ENCODE measurements at regions not wholly inside any gene's neighbourhood (a gene's known extent, or its start where the extent isn't known, plus 50 kb on each side); places are given as distances from the start of the nearest gene placed in this dataset.

DNA sequence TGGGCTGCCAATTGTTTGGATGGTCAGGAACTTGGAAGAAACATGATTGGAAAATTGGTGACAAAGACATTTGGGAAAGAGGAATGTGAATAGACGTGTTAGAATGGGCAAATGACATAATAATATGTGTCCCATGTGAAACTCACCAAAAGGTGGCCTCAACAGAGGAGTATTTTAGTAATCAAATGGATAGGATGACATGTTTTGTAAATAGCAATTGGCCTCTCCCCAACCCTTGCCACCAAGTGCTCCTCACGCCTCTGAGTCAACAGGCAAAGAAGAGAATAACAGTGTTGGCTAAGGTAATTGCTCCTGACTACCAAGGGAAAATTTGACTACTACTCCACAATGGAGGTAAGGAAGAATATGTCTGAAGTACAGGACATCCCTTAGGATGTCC lies 81.4 kb downstream of the ATXN7L3B start:
- ChIA-PET POLR2A (no interaction called here), CTCF (no interaction called here)
- no peaks in the 10 kb centered on the region for H3K27me3 ChIP-seq (ENCODE audit: insufficient read depth, low read length, poor library complexity, severe bottlenecking)
- Mint-ChIP-seq H3K36me3 (no peaks in the 10 kb centered on the region), H3K9me3 (no peaks in the 10 kb centered on the region), H3K4me3 (no peak overlapping the region), H3K4me1 (no peaks in the 10 kb centered on the region), H3K27me3 (peaks cover 0 to 3% of the 10 kb centered on the region in 2 donors), H3K27ac (no peak overlapping the region)
- H3K4me1 ChIP-seq (ENCODE audit: insufficient read depth, low read length), result no peaks in the 10 kb centered on the region
- no peak overlapping the region for H3K27ac ChIP-seq (ENCODE audit: low read depth, low read length)
- no peak overlapping the region for H3K4me3 ChIP-seq (ENCODE audit: low read length)
- no peaks in the 10 kb centered on the region for H3K36me3 ChIP-seq (ENCODE audit: insufficient read depth, low read length)
- DNase-seq, result no peak
- no peaks in the 10 kb centered on the region for H3K9me3 ChIP-seq (ENCODE audit: low read length)

GRCh38 chr12:74619884-74620283 lies 82.2 kb downstream of the ATXN7L3B start:
- Mint-ChIP-seq H3K36me3 (no peaks in the 10 kb centered on the region), H3K4me3 (no peak overlapping the region), H3K4me1 (no peaks in the 10 kb centered on the region), H3K27me3 (peaks cover 0 to 3% of the 10 kb centered on the region in 2 donors), H3K9me3 (no peaks in the 10 kb centered on the region), H3K27ac (peak overlapping the region in 2 of 8 donors; percentile 4 to 56)
- H3K27ac ChIP-seq (ENCODE audit: low read depth, low read length), result no peak overlapping the region
- H3K4me3 ChIP-seq (ENCODE audit: low read length), result no peak overlapping the region
- ChIA-PET CTCF (no interaction called here), POLR2A (no interaction called here)
- H3K4me1 ChIP-seq (ENCODE audit: insufficient read depth, low read length), result no peaks in the 10 kb centered on the region
- no peaks in the 10 kb centered on the region for H3K9me3 ChIP-seq (ENCODE audit: low read length)
- no peaks in the 10 kb centered on the region for H3K27me3 ChIP-seq (ENCODE audit: insufficient read depth, low read length, poor library complexity, severe bottlenecking)
- H3K36me3 ChIP-seq (ENCODE audit: insufficient read depth, low read length), result no peaks in the 10 kb centered on the region
- no peak for DNase-seq

DNA sequence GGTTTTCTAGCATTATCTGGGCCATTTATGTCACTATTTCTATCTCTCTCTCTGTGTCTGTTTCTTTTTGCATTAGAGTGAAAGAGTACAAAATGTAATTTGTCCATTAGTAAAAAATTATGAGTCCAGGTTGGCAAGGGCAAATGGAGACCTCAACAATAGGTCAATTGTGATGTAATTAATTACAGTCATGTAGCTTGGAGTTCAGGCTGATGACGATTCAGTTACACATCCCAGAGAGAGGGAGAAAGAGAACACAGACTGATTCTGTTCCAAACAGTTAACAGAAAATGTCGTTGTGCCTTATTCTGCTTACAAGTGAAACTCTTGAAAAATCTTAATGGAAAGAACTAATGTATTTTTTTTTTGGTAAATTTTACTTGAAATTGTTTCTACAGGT lies 83.3 kb downstream of the ATXN7L3B start:
- ChIA-PET CTCF (no interaction called here), POLR2A (no interaction called here)
- Histone ChIP-seq H3K4me1 (ENCODE audit: insufficient read depth, low read length) (no peaks in the 10 kb centered on the region), H3K4me3 (ENCODE audit: low read length) (no peak overlapping the region), H3K36me3 (ENCODE audit: insufficient read depth, low read length) (no peaks in the 10 kb centered on the region), H3K27ac (ENCODE audit: low read depth, low read length) (no peak overlapping the region), H3K9me3 (ENCODE audit: low read length) (no peaks in the 10 kb centered on the region), H3K27me3 (ENCODE audit: insufficient read depth, low read length, poor library complexity, severe bottlenecking) (no peaks in the 10 kb centered on the region)
- no peak overlapping the region for H3K27ac Mint-ChIP-seq
- H3K27me3 Mint-ChIP-seq, result peaks cover 0 to 3% of the 10 kb centered on the region in 2 donors
- no peaks in the 10 kb centered on the region for H3K9me3 Mint-ChIP-seq
- no peak for DNase-seq
- no peaks in the 10 kb centered on the region for H3K36me3 Mint-ChIP-seq
- H3K4me1 Mint-ChIP-seq, result no peaks in the 10 kb centered on the region
- no peak overlapping the region for H3K4me3 Mint-ChIP-seq

GRCh38 chr12:74624201-74624600 lies 86.6 kb downstream of the ATXN7L3B start:
- no peak for DNase-seq
- no peaks in the 10 kb centered on the region for H3K9me3 ChIP-seq (ENCODE audit: low read length)
- no peaks in the 10 kb centered on the region for H3K36me3 ChIP-seq (ENCODE audit: insufficient read depth, low read length)
- no peaks in the 10 kb centered on the region for H3K4me1 ChIP-seq (ENCODE audit: insufficient read depth, low read length)
- H3K27ac ChIP-seq (ENCODE audit: low read depth, low read length), result no peak overlapping the region
- Mint-ChIP-seq H3K4me1 (no peaks in the 10 kb centered on the region), H3K27ac (no peak overlapping the region), H3K4me3 (no peak overlapping the region), H3K36me3 (no peaks in the 10 kb centered on the region), H3K9me3 (no peaks in the 10 kb centered on the region), H3K27me3 (peaks cover 1 to 3% of the 10 kb centered on the region in 2 donors)
- ChIA-PET CTCF (no interaction called here), POLR2A (no interaction called here)
- no peaks in the 10 kb centered on the region for H3K27me3 ChIP-seq (ENCODE audit: insufficient read depth, low read length, poor library complexity, severe bottlenecking)
- no peak overlapping the region for H3K4me3 ChIP-seq (ENCODE audit: low read length)

GRCh38 chr12:74626397-74626796 lies 88.8 kb downstream of the ATXN7L3B start:
- CTCF ChIA-PET, result no interaction called here
- Histone ChIP-seq H3K27ac (ENCODE audit: low read depth, low read length) (no peak overlapping the region), H3K9me3 (ENCODE audit: low read length) (no peaks in the 10 kb centered on the region)

GRCh38 chr12:74641262-74641661 lies 103.6 kb downstream of the ATXN7L3B start:
- DNase-seq, result no peak
- peaks cover 0 to 2% (median 0%) of the 10 kb centered on the region in 5 donors for H3K9me3 Mint-ChIP-seq
- Histone ChIP-seq H3K4me1 (ENCODE audit: insufficient read depth, low read length) (no peaks in the 10 kb centered on the region), H3K27ac (ENCODE audit: low read depth, low read length) (no peak overlapping the region), H3K4me3 (ENCODE audit: low read length) (no peak overlapping the region), H3K36me3 (ENCODE audit: insufficient read depth, low read length) (no peaks in the 10 kb centered on the region), H3K27me3 (ENCODE audit: insufficient read depth, low read length, poor library complexity, severe bottlenecking) (no peaks in the 10 kb centered on the region), H3K9me3 (ENCODE audit: low read length) (no peaks in the 10 kb centered on the region)
- ChIA-PET POLR2A (no interaction called here), CTCF (no interaction called here)
- no peak overlapping the region for H3K4me3 Mint-ChIP-seq
- H3K4me1 Mint-ChIP-seq, result no peaks in the 10 kb centered on the region
- H3K27ac Mint-ChIP-seq, result no peak overlapping the region
- peaks cover 0 to 2% of the 10 kb centered on the region in 2 donors for H3K27me3 Mint-ChIP-seq
- H3K36me3 Mint-ChIP-seq, result no peaks in the 10 kb centered on the region

More at GRCh38 chr12:74626397-74626796, 88.8 kb downstream of the ATXN7L3B start:
- Mint-ChIP-seq H3K9me3 (peaks cover 0 to 9% (median 3%) of the 10 kb centered on the region in 5 donors), H3K27me3 (peaks cover 3 to 4% of the 10 kb centered on the region in 2 donors), H3K36me3 (no peaks in the 10 kb centered on the region), H3K27ac (no peak overlapping the region), H3K4me1 (no peaks in the 10 kb centered on the region), H3K4me3 (no peak overlapping the region)
- POLR2A ChIA-PET, result no interaction called here
- DNase-seq, result no peak
- Histone ChIP-seq H3K4me1 (ENCODE audit: insufficient read depth, low read length) (no peaks in the 10 kb centered on the region), H3K4me3 (ENCODE audit: low read length) (no peak overlapping the region), H3K27me3 (ENCODE audit: insufficient read depth, low read length, poor library complexity, severe bottlenecking) (no peaks in the 10 kb centered on the region), H3K36me3 (ENCODE audit: insufficient read depth, low read length) (no peaks in the 10 kb centered on the region)

DNA sequence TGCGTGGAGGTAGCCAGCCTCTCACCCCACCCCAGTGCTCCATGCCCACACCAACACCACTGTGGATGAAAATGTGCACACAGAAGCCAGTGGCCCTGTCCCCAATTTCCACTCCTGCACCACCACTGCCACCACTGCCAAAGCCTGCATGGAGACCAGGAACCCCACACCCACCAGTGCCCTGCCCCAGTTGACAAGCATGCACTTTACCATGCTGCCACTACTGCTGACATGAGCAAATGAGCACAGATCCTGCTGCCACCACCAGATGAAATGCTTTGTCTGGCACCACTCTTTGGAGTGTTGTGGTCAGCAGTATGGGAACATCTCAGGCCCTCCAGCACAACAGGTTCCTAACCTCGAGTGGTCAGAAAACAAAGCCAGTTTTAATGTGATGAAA lies 104.1 kb downstream of the ATXN7L3B start:
- no peaks in the 10 kb centered on the region for H3K4me1 ChIP-seq (ENCODE audit: insufficient read depth, low read length)
- H3K4me3 ChIP-seq (ENCODE audit: low read length), result no peak overlapping the region
- H3K36me3 ChIP-seq (ENCODE audit: insufficient read depth, low read length), result no peaks in the 10 kb centered on the region
- DNase-seq, result no peak
- H3K27me3 ChIP-seq (ENCODE audit: insufficient read depth, low read length, poor library complexity, severe bottlenecking), result no peaks in the 10 kb centered on the region
- POLR2A ChIA-PET, result no interaction called here
- H3K27ac ChIP-seq (ENCODE audit: low read depth, low read length), result no peak overlapping the region
- CTCF ChIA-PET, result no interaction called here
- no peaks in the 10 kb centered on the region for H3K9me3 ChIP-seq (ENCODE audit: low read length)
- Mint-ChIP-seq H3K27ac (no peak overlapping the region), H3K4me1 (no peaks in the 10 kb centered on the region), H3K36me3 (no peaks in the 10 kb centered on the region), H3K9me3 (no peaks in the 10 kb centered on the region), H3K27me3 (peaks cover 0 to 2% of the 10 kb centered on the region in 2 donors), H3K4me3 (no peak overlapping the region)

DNA sequence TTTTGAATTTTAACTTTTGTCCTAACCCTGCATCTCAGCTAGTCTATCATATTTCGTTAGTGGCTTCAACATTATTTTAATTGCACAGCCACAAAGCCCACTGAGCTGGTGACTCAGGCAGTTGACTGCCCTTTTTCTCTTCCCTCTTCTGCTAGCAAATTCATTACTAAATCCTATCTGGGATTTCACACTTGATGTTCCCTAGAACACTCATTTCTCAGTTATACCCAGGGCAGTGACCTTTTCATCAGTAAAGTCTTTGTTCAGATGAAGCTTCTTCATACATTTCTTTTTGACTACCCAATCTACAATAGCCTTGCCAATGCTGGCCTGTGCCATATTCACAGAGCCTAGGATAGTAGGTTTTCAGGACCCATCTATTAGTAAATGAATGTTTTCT lies 107.0 kb downstream of the ATXN7L3B start:
- Histone ChIP-seq H3K4me1 (ENCODE audit: insufficient read depth, low read length) (no peaks in the 10 kb centered on the region), H3K36me3 (ENCODE audit: insufficient read depth, low read length) (no peaks in the 10 kb centered on the region), H3K9me3 (ENCODE audit: low read length) (no peaks in the 10 kb centered on the region), H3K27ac (ENCODE audit: low read depth, low read length) (no peak overlapping the region), H3K27me3 (ENCODE audit: insufficient read depth, low read length, poor library complexity, severe bottlenecking) (no peaks in the 10 kb centered on the region), H3K4me3 (ENCODE audit: low read length) (no peak overlapping the region)
- Mint-ChIP-seq H3K27ac (no peak overlapping the region), H3K4me1 (no peaks in the 10 kb centered on the region), H3K36me3 (no peaks in the 10 kb centered on the region), H3K9me3 (peaks cover 0 to 3% (median 0%) of the 10 kb centered on the region in 5 donors), H3K27me3 (peaks cover 0 to 2% of the 10 kb centered on the region in 2 donors), H3K4me3 (no peak overlapping the region)
- ChIA-PET CTCF (no interaction called here), POLR2A (no interaction called here)
- no peak for DNase-seq

- Mint-ChIP-seq H3K4me3 (no peak overlapping the region), H3K36me3 (no peaks in the 10 kb centered on the region), H3K27ac (no peak overlapping the region), H3K4me1 (no peaks in the 10 kb centered on the region), H3K9me3 (peaks cover 0 to 3% (median 0%) of the 10 kb centered on the region in 5 donors), H3K27me3 (no peaks in the 10 kb centered on the region)
- Histone ChIP-seq H3K4me3 (ENCODE audit: low read length) (no peak overlapping the region), H3K36me3 (ENCODE audit: insufficient read depth, low read length) (no peaks in the 10 kb centered on the region), H3K27ac (ENCODE audit: low read depth, low read length) (no peak overlapping the region), H3K9me3 (ENCODE audit: low read length) (no peaks in the 10 kb centered on the region), H3K4me1 (ENCODE audit: insufficient read depth, low read length) (no peaks in the 10 kb centered on the region), H3K27me3 (ENCODE audit: insufficient read depth, low read length, poor library complexity, severe bottlenecking) (no peaks in the 10 kb centered on the region)
- no peak for DNase-seq
- ChIA-PET CTCF (no interaction called here), POLR2A (no interaction called here)
Observed at GRCh38 chr12:74646831-74647230, 109.2 kb downstream of the ATXN7L3B start.
